GM21423 (cell line): ENCODE measurements at regions not wholly inside any gene's neighbourhood (a gene's known extent, or its start where the extent isn't known, plus 50 kb on each side); places are given as distances from the start of the nearest gene placed in this dataset.

Experiments used
- ATAC-seq: cut with Tn5 transposase; IDR thresholded peaks from one replicate; pipeline ENCODE4 v1.9.1; 2021; ENCODE audit warnings: mild to moderate bottlenecking, moderate library complexity; ENCODE audit not compliant: unreplicated experiment

DNA sequence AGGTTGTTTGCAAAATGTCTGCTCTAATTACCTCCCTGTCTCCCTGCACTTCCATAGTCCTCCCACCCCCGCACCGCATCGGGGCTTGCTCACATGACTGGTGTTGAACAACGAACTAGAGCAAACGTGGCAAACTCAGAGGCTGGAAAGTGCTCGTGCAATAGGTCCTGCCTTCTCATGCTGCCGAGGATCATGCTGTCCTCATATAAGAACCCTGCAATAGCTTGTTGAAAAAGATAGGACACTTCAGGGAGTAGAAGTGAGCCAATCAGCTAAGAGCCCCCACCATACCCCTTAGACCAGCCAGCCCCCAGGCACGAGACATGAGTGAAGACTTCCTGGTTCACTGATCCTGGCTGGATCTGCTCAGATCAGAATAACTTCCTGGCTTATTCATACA, 219.2 kb downstream of the C6orf118 start:
- ATAC-seq, result no peak

DNA sequence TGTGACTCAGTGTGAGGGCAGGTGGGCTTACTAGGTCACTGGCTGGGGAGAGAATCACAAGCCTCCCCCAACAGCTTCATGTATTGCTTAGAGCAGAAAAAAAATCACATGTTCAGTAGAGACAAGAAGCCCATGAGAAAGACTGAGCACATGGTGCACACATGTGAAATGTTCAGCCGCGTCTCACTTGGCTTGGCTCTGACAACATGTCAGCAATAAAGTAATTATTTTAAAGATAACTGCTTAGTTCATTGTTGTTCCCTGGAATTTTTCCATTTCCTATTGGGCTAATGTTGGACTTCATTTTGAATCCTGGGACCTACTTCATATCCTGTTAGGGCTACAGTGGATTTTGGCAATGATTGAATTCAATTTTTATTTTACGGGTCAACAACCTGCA, 222.6 kb downstream of the C6orf118 start:
- ATAC-seq, result no peak

DNA sequence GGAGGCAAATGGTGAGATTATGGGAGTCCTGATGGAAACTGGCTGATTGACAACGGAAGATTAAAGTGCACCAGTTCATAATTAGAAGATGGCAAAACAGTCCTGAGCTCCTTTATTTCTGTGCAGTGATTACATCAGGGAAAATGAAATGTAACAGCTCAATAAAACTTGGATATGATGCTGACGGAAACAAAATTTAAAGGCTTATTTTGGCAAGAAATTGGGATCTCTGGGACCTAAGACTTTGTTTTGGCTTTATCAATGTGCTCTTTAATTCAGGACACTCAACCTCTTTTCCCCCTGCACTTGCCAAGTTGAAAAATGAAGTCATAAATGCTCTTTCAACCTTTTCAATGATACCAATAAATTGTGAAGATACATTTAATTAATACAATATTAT, 226.8 kb downstream of the C6orf118 start:
- no peak for ATAC-seq

DNA sequence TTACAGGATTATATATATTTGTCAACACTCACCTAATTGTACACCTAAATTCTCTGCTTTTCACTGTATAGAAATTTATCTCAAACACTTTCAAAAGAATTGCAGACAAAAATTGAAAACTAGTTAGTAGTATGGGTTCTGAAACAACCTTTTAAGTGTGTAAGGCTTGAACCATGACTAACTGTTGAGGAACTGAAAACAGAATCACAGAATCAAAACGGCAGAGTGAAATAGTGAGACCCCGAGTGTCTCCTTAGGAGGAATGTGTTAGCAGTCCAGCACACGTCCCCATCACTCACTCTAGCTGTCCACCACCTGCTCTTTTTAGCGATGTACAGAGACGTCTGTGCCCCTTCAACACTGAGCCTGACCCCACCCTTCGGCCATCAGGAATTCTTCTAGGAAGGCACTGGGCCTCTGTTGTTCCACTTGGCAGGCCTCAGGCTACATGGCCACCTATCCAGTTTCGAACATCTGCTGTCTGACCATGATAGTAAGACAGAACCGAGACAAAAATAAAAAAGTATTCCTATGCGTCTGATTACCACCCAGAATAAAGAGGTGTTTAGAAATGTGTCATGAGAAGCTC, 227.4 kb downstream of the C6orf118 start:
- ATAC-seq, result no peak

DNA sequence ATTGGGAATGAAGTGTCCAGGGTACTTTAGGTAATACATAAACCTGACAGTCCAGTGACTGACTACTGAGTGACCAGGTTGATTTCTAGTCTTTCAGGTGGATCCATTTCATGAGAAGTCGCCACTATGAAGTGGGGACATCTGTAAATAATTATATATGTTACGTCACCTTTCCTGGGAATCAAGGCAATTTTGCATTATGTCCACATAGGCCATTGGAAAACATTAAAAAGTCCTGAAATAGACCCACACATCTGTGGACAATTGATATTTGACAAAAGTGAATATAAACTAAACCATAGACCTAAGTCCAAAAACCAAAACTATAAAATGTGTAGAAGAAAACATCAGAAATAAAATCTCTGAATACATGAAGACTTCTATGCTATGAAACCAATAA, 231.5 kb downstream of the C6orf118 start:
- no peak for ATAC-seq

DNA sequence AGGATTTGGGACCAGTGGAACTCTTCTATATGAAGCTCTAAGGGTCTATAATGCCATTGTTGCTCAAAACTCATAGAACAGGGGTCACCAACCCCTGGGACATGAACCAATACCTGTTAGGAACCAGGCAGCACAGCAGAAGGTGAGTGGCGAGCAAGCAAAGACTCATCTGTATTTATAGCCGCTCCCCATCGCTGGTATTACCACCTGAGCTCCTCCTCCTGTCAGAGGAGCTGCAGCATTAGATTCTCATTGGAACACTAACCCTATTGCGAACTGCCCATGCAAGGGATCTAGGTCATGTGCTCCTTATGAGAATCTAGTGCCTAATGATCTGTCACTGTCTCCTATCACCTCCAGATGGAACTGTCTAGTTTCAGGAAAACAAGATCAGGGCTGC, 237.5 kb downstream of the C6orf118 start:
- ATAC-seq, result no peak

DNA sequence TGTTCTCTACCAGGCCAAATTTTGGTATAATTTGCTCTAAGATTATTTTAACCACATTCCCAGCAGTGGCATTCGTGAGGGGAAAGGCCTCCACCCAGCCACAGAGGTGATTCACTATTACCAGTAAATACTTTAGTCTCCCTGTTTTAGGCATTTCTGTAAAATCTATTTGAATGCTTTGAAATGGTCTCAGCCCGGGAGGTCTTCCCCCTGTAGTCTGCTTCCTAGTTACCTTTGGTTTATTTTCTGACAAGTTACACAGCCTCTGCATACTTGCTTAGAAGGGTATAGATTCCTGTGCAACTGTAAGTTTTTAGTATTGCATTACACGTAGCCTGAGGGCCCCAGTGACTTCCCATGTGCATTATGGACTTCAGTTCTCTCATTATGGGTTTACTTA, 248.7 kb downstream of the C6orf118 start:
- ATAC-seq, result no peak

DNA sequence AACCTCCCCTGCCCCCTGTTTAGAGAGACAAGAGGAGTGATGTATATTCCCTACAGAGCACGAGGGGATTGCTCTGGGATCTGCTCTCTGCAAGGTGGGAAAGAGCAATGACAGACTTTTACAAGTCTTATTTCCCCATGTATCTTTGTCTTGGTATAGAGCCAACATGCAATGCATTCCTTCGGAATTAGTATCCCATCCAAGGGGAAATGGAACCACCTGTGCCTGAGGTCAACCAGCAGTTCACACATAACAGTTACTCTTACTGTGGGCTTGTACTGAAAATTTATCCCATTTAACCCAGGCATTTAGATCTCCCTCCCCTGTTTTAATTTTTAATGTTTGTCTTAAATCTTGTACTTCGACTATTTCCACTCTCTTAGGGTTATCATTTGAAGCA, 250.4 kb downstream of the C6orf118 start:
- ATAC-seq, result no peak

DNA sequence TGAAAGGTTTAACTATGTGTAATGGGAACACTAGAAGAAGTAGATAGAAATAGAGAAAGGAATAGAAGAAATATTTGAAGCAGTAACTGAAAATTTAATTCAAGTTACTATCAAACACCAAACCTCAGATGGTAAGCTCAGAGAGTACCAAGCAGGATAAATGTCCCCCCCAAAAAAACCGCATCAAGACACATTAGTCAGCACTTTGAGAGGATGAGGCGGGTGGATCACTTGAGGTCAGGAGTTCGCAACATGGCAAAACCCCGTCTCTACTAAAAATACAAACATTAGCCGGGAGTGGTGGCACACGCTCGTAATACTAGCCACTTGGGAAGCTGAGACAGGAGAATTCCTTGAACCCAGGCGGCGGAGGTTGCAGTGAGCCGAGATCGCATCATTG, 253.1 kb downstream of the C6orf118 start:
- no peak for ATAC-seq

DNA sequence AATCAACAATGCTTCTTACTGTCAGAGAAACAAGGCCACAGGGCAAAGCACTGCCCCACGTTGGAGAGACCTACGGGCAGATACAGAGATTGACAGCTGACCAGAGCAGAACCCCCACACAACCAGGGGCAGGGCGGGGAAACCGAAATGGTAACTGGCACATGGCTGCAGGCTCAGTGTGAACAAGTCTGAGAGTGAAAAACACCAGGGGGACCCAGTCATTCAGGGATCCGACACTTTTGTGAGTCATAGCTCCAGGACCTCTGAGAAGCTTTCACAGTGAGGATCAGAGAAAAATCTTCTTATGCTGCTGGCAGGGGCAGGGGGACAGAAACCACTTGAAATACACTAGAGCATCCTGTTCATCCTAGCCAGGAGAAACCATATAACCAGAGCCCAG, 254.2 kb downstream of the C6orf118 start:
- ATAC-seq, result no peak

DNA sequence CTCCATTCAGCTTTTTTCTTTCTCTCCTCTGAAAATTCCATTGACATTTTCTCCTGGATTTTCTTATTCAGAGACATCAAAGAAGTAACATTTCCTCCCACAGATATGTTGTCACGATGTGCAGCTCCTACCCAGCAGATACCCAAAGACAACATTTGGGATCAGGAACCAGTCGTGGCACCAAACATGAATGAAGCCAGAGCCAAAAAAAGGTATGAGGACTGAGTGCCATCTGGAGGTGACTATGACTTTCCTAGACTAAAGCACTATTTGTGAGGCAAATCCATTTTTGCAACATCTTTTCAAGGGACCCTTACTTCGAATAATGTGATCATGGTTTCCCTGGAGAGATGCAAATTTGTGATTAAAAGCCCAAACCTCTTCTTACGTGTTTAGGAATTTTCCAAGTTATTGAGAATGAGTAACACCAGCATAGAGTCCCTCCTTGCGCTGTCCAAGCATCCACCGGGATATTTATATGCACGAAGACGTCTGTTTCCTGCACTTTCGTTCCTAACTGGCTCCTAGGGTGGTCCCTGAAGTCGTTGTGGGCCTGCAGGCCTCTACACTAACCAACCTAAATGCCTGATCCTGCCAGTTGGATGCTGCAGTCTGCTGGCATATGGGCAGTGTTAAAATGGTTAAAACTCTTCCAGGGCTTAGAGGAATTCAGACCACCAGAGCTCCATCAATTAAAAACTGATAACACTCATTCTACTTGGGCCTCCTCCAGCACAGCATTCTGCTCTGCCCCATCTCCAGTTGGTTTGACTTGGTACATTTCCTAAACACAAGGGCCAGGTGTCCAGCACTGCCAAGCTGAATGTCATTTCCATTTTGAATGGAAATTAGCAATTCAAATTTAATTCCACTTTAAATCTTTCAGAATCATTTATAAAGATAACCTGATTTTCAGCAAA, 256.6 kb downstream of the C6orf118 start:
- ATAC-seq, result no peak

DNA sequence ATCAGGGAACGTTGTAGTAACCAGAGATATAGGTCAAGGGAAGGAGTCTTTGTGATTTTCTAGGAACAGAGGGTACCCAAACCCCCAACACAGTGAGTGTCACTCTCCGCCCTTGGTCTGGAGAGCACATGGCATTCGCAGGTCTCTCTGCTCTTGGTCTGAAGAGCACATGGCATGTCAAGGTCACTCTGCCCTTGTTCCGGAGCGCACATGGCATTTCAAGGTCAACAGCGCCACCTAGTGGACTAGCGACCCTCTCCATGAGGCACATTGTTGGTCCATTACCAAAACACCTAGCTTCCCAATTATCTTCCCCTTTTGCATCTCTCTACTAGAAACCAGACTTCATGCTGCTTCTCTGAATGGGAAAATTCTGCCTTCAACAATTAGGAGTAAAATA, 260.0 kb downstream of the C6orf118 start:
- ATAC-seq, result no peak

DNA sequence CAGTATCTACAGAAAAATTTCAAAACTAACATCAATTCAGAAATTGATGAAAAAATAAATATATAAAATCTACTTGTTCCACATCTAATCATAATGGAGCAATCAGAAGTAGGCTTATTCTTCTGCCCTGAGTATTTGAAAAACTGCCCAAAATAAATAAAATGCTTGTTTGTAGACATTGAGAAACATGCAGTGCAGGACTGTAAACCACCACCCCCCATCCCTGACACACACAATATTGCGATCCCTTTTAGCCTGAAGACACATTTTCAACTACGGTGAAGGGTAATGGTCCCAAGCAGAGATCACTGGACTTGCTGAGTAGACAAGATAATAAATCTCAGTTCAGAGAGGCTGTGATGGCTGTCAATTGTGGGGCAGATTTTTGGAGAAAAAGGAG, 261.5 kb downstream of the C6orf118 start:
- no peak for ATAC-seq

DNA sequence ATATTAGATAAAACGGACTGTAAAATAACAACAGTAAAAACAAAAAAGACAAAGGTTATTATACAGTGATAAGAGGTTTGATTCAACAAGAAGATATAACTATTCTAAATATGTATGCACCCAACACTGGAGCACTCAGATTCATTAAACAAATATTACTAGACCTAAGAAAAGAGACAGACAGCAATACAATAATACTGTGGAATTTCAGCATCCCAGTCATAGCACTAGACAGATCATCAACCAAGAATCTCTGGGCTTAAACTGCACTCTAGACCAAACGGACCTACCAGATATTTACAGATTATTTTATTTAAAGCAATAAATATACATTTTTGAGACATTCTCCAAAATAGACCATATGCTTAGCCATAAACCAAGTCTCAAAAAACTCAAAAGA, 263.8 kb downstream of the C6orf118 start:
- no peak for ATAC-seq

DNA sequence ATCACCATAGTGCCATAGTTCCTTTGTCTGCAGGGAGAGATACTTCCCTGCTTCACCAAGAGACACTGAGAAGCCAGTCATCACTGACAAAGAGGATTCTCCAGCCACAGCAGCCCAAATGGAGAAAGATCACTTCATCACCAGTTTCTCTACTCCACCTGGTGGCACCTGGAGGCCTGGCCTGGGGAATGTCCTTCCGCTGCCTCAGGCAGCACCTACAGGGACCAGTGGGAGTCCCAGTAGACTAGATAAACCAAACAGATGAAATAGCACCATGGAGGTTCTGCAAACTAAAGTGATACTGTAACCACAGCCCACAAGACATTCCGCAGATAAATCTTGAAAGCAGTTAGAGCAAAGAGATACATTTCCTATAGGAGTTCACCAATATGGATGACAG, 266.5 kb downstream of the C6orf118 start:
- ATAC-seq, result no peak

DNA sequence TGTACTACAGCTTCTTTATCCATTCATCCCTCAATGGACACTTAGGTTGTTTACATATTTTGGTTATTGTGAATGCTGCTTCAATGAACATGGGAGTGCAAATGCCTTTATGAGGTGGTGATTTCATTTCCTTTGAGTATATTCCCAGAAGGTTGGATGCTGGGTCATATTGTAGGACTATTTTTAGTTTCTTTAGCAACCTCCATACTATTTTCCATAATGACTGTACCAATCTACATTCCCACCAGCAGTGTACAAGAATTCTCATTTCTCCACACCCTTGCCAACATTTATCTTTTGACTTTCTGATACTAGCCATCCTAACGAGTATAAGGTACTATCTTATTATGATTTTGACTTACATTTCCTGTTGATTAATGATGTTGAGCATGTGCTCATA, 269.0 kb downstream of the C6orf118 start:
- ATAC-seq, result no peak

DNA sequence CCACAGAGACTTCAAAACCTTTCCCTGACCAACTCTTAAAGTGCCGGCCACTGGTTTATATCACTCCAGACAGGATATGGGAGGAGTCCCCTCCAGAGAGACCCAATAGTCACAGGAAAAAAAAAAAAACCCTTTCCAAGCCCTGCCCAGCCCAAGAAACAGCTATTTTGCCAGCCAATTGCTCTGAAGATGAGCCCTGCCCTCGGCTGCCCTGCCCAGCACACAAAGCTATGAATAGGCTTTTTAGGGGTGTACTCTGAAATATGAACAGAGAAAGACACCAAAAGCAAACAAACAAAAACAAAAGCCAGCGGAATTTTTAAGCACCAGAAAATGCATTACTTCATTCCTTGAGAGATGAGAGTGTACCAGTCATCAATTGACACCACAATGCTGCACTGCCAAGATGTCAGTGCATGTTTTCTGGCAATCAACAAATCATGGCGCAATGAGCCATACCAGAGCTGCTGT, 275.1 kb downstream of the C6orf118 start:
- no peak for ATAC-seq

DNA sequence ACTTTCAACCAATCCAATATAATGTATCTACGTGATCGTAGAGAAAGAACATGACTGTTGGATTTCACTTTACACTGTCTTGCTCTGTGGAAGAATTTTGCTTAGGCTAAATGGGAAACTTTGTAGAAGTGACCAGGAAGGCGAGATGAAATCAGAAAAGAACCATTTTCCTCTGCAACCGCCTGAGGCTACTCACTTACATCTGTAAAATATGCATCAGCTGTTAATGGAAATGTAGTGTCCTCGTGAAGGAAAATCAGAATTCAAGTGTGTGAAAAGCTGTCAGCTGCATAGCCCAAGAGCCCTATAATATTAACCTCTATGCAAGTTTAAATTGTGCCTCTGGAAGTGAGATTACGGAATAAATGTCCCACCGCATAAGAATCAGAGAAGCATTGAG, 277.9 kb downstream of the C6orf118 start:
- ATAC-seq, result no peak

DNA sequence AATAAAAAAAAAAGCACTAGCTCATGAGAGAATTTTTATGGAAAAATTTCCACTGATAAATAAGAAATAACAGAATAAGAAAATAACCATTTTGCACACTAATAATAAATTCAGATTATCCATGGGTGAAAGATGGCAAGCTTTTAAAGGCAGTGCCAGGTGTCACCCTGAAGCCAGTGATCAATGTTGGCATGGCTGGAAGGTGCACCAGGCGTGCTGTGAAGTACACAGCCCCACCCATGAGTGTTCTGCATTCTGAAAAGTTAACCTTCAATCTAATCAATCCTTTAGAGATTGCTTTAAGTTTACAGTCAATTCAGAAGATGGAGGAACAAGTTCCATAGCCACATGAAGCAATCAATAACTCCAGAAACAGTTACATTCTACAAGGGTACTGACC, 284.4 kb downstream of the C6orf118 start:
- no peak for ATAC-seq

DNA sequence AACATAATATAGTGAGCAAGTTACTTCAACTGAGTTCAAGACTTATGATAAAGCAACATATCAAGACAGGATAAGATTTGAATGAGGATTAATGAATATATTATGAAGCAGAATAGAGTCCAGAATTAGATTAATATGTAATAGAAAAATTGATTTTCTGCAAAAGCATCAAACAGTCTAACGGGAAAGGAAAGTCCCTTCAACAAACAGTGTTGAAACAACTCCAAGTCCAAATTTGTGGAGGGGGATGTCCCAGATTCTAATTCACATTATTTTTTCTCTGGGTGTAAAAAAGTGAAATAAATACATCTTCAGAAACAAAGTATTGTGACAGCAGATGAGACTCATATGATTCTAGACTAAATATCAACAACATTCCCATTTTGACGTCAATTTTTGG, 289.7 kb downstream of the C6orf118 start:
- ATAC-seq, result no peak

DNA sequence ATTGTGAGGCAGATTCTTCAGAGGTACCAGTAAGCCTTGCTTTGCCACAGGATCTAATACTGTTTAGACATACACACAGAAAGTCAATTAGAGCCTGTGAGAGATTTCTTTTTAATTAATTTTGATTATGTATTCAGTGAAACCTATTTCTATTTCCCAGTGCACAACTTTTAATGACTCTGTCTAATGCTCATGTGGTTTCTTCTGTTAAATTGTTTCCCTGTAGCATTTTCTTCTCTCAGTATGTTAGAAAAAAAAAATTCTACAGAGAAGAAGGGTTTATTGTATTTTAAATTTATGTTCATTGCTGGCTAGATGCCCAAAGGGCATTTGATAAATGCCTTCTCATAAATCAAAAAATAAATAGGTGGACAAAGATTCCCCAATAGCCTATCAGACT, 293.7 kb downstream of the C6orf118 start:
- no peak for ATAC-seq

DNA sequence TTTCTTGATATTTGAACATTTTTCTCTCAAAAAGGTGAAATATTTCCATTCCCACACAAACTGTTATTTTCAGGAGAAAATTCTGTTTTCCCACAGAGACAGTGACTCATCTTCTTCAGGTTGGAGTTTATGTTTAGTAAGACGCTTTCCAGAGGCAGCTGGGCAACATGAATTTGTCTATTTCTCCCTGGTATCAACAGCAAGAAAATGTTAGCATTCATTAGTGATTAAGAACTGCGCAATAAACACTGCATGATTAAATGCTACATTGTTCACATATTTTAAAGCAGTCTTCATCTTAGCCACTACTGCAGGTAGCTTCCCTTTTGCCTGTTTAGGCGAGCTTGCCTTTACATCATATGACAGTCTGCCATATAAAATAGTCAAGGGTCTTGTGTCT, 295.7 kb downstream of the C6orf118 start:
- ATAC-seq, result no peak

DNA sequence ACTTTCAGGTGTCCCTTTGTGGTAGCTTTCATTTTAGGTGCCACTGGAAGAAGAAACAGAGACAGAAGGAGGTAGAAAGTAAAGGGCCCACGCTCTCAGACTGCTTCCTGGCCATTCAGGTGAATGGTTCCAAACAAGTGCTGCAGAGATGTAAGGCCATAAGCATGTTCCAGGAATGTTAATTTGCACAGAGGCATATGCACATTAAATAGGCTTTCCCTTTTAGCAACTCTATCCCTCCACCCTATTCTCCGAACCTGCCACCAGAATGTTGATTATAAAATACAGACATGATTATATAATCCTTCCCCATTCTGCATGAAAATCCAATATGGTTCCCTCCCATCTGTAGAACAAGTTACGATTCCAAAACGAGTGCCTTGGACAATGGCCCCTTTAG, 297.2 kb downstream of the C6orf118 start:
- no peak for ATAC-seq
